ENCODE measurements at regions not wholly inside any gene's neighbourhood (a gene's known extent, or its start where the extent isn't known, plus 50 kb on each side); places are given as distances from the start of the nearest gene placed in this dataset.

- no peak for TF ChIP-seq CTCF (IDR thresholded peaks at IDR 0.05)
- TF ChIP-seq POLR2A (IDR thresholded peaks at IDR 0.05; ENCODE audit: low read depth): no peak
Measured at GRCh38 chr9:24398466-24398865, 147.2 kb downstream of the IZUMO3 start.
